Common myeloid progenitor, CD34-positive (primary cell): ENCODE measurements at regions not wholly inside any gene's neighbourhood (a gene's known extent, or its start where the extent isn't known, plus 50 kb on each side); places are given as distances from the start of the nearest gene placed in this dataset.
"Not testable (repeated sequence)": the region's sequence is repeated elsewhere in the genome, so short reads cannot be mapped to it uniquely, and the experiment has no call there.

ENCODE experiments used
- CTCF ChIA-PET: fragments of 350-600 bp; sonication (Branson Sonifier 250); formaldehyde crosslinking; loops from one replicate; lab custom pipeline; 2021; ENCODE audit warnings: antibody characterized with exemption; lab: Charles Lee
- POLR2A ChIA-PET: fragments of 350-600 bp; sonication (Branson Sonifier 250); formaldehyde crosslinking; loops from one replicate; lab custom pipeline; 2021; ENCODE audit warnings: antibody characterized with exemption; lab: Charles Lee
- DNase-seq, 3 donors: peaks; one replicate each; pipeline versions ENCODE4 v3.0.0 to v3.0.0-alpha.2; 2013
- H3K27ac ChIP-seq, 2 experiments: 1 replicate in 1 of 2; 2 replicates in 1 of 2; pipeline ENCODE4 v1.7.0; 2013; ENCODE audit warnings: inconsistent platforms in 2 of 2, low read length in 2 of 2, mild to moderate bottlenecking in 2 of 2, low read depth in 1 of 2, moderate library complexity in 1 of 2; ENCODE audit not compliant: severe bottlenecking in 2 of 2, insufficient read depth in 1 of 2, poor library complexity in 1 of 2
- H3K27me3 ChIP-seq, 5 experiments: replicated peaks in 2 of 5; 1 replicate in 3 of 5; 2 replicates in 2 of 5; pipeline versions ENCODE4 v1.6.1 to v1.7.0; 2013; ENCODE audit warnings: low read length in 4 of 5, mild to moderate bottlenecking in 2 of 5, moderate library complexity in 2 of 5, inconsistent platforms in 1 of 5; ENCODE audit not compliant: insufficient read depth in 5 of 5, control insufficient read depth in 4 of 5
- H3K36me3 ChIP-seq, 4 experiments: 1 replicate in 2 of 4; 2 replicates in 2 of 4; pipeline versions ENCODE4 v1.6.1 to v1.7.0; 2013; ENCODE audit warnings: low read length in 3 of 4, control low read depth in 1 of 4, mild to moderate bottlenecking in 1 of 4; ENCODE audit not compliant: control insufficient read depth in 4 of 4, insufficient read depth in 4 of 4
- H3K4me1 ChIP-seq, 4 experiments: 1 replicate in 3 of 4; 2 replicates in 1 of 4; pipeline versions ENCODE4 v1.6.1 to v1.7.1; 2013; ENCODE audit warnings: low read length in 3 of 4, mild to moderate bottlenecking in 3 of 4, control low read depth in 1 of 4, inconsistent platforms in 1 of 4, moderate library complexity in 1 of 4; ENCODE audit not compliant: control insufficient read depth in 4 of 4, insufficient read depth in 4 of 4; ENCODE audit errors: control extremely low read depth in 1 of 4
- H3K4me3 ChIP-seq, 7 experiments: 1 replicate in 4 of 7; 2 replicates in 3 of 7; pipeline versions ENCODE4 v1.5.1 to v1.7.0; 2013; ENCODE audit warnings: mild to moderate bottlenecking in 7 of 7, low read length in 6 of 7, moderate library complexity in 6 of 7, inconsistent platforms in 2 of 7, low read depth in 2 of 7, control low read depth in 1 of 7; ENCODE audit not compliant: insufficient read depth in 4 of 7, control insufficient read depth in 1 of 7; ENCODE audit errors: extremely low read depth in 1 of 7
- H3K9me3 ChIP-seq, 5 experiments: 1 replicate in 4 of 5; 2 replicates in 1 of 5; pipeline versions ENCODE4 v1.6.1 to v1.7.1; 2013; ENCODE audit warnings: low read length in 4 of 5, mild to moderate bottlenecking in 2 of 5, inconsistent platforms in 1 of 5, low read depth in 1 of 5, moderate library complexity in 1 of 5; ENCODE audit not compliant: control insufficient read depth in 4 of 5, insufficient read depth in 2 of 5; ENCODE audit errors: control extremely low read depth in 1 of 5
- WGBS: methylation state at CpG from one replicate; pipeline ENCODE4 v1.1.5; 2013; ENCODE audit not compliant: insufficient coverage; 5-methylcytosine and 5-hydroxymethylcytosine counted together

- CTCF ChIA-PET: no interaction called here
- Histone ChIP-seq H3K4me1 (no peaks in the 10 kb centered on the region), H3K36me3 (no peaks in the 10 kb centered on the region), H3K4me3 (no peak overlapping the region), H3K27me3 (no peaks in the 10 kb centered on the region), H3K9me3 (no peaks in the 10 kb centered on the region), H3K27ac (no peak overlapping the region)
- DNase-seq: no peak
- POLR2A ChIA-PET: no interaction called here
Observed at GRCh38 chrX:129092757-129093156, 430.5 kb downstream of the SMARCA1 start.

GRCh38 chrX:129092242-129092641, 431.0 kb downstream of the SMARCA1 start:
- POLR2A ChIA-PET: no interaction called here
- H3K9me3 ChIP-seq: no peaks in the 10 kb centered on the region
- WGBS: 33% methylated on average over 2 of the region's 2 CpGs

GRCh38 chrX:129091097-129091496, 432.2 kb downstream of the SMARCA1 start:
- POLR2A ChIA-PET: no interaction called here
- no peaks in the 10 kb centered on the region for H3K27me3 ChIP-seq
- no peaks in the 10 kb centered on the region for H3K9me3 ChIP-seq
- CTCF ChIA-PET: no interaction called here
- no peaks in the 10 kb centered on the region for H3K4me1 ChIP-seq
- WGBS: 31% methylated on average over 2 of the region's 2 CpGs
- no peak overlapping the region for H3K27ac ChIP-seq
- DNase-seq: no peak
- no peak overlapping the region for H3K4me3 ChIP-seq
- H3K36me3 ChIP-seq: no peaks in the 10 kb centered on the region

More at GRCh38 chrX:129092242-129092641, 431.0 kb downstream of the SMARCA1 start:
- Histone ChIP-seq H3K27me3 (no peaks in the 10 kb centered on the region), H3K4me3 (no peak overlapping the region), H3K36me3 (no peaks in the 10 kb centered on the region), H3K4me1 (no peaks in the 10 kb centered on the region), H3K27ac (no peak overlapping the region)
- CTCF ChIA-PET: no interaction called here
- DNase-seq: no peak

- 98% methylated on average over 6 of the region's 7 CpGs for WGBS
Observed at GRCh38 chrX:129086802-129087201, 436.5 kb downstream of the SMARCA1 start.

GRCh38 chrX:129084291-129084690, 439.0 kb downstream of the SMARCA1 start:
- 100% methylated on average over 1 of the region's 3 CpGs for WGBS
- POLR2A ChIA-PET, DNase-seq: not testable (repeated sequence)

More at GRCh38 chrX:129086802-129087201, 436.5 kb downstream of the SMARCA1 start:
- ChIA-PET CTCF (no interaction called here), POLR2A (no interaction called here)
- no peak overlapping the region for H3K4me3 ChIP-seq
- H3K27ac ChIP-seq: no peak overlapping the region
- H3K9me3 ChIP-seq: peaks cover 0 to 2% (median 0%) of the 10 kb centered on the region in 5 experiments
- H3K4me1 ChIP-seq: no peaks in the 10 kb centered on the region
- H3K27me3 ChIP-seq: no peaks in the 10 kb centered on the region
- no peaks in the 10 kb centered on the region for H3K36me3 ChIP-seq
- no peak for DNase-seq

GRCh38 chrX:129077424-129078170, 445.7 kb downstream of the SMARCA1 start:
- H3K4me1 ChIP-seq: no peaks in the 10 kb centered on the region

More at GRCh38 chrX:129084291-129084690, 439.0 kb downstream of the SMARCA1 start:
- H3K9me3 ChIP-seq, H3K4me1 ChIP-seq, H3K4me3 ChIP-seq, CTCF ChIA-PET, H3K36me3 ChIP-seq, H3K27me3 ChIP-seq, H3K27ac ChIP-seq: not testable (repeated sequence)

GRCh38 chrX:129071390-129071789, 451.9 kb downstream of the SMARCA1 start:
- Histone ChIP-seq H3K4me3 (no peak overlapping the region), H3K9me3 (no peaks in the 10 kb centered on the region), H3K27ac (no peak overlapping the region), H3K27me3 (no peaks in the 10 kb centered on the region), H3K4me1 (no peaks in the 10 kb centered on the region), H3K36me3 (no peaks in the 10 kb centered on the region)
- WGBS: 38% methylated on average over 1 of the region's 2 CpGs
- ChIA-PET POLR2A (no interaction called here), CTCF (no interaction called here)
- no peak for DNase-seq

More at GRCh38 chrX:129077424-129078170, 445.7 kb downstream of the SMARCA1 start:
- H3K27me3 ChIP-seq: no peaks in the 10 kb centered on the region
- ChIA-PET POLR2A (no interaction called here), CTCF (no interaction called here)
- H3K9me3 ChIP-seq: peaks cover 0 to 3% (median 0%) of the 10 kb centered on the region in 5 experiments
- H3K4me3 ChIP-seq: no peak overlapping the region
- H3K36me3 ChIP-seq: no peaks in the 10 kb centered on the region
- 56% methylated on average over 3 of the region's 3 CpGs for WGBS
- H3K27ac ChIP-seq: no peak overlapping the region
- no peak for DNase-seq
